ENCODE measurements at regions not wholly inside any gene's neighbourhood (a gene's known extent, or its start where the extent isn't known, plus 50 kb on each side); places are given as distances from the start of the nearest gene placed in this dataset.

- no peak overlapping the region for H3K27ac Mint-ChIP-seq
- H3K4me3 Mint-ChIP-seq = no peak overlapping the region
Measured at GRCh38 chr5:100306000-100306399, 229.2 kb upstream of the FAM174A start.

GRCh38 chr5:100303216-100303615 is 232.0 kb upstream of the FAM174A start:
- Mint-ChIP-seq H3K4me3 (no peak overlapping the region), H3K27me3 (no peaks in the 10 kb centered on the region), H3K9me3 (no peaks in the 10 kb centered on the region), H3K4me1 (no peaks in the 10 kb centered on the region), H3K36me3 (no peaks in the 10 kb centered on the region), H3K27ac (no peak overlapping the region)

More at GRCh38 chr5:100306000-100306399, 229.2 kb upstream of the FAM174A start:
- Mint-ChIP-seq H3K4me1 (no peaks in the 10 kb centered on the region), H3K36me3 (no peaks in the 10 kb centered on the region), H3K9me3 (no peaks in the 10 kb centered on the region), H3K27me3 (peaks cover 2% of the 10 kb centered on the region)

DNA sequence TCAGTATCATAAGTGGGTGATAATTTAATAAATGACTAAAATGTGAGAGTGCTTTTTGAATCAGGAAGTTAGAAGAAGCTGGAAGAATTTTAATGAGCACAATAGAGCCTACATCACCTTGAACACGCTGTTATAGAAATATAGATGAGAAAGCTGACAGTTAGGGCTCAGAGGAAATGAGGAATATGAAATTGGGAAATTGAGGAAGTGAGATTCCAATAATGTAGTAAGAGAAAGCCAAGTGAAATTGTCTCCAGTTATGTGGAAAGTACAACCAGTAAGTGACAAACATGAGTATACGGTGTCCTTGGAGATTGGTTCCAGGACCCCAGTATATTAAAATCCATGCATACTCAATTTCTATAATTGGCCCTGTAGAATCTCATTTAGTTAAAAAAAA is 235.9 kb upstream of the FAM174A start:
- Mint-ChIP-seq H3K36me3 (no peaks in the 10 kb centered on the region), H3K27ac (no peak overlapping the region), H3K4me1 (no peaks in the 10 kb centered on the region), H3K27me3 (peaks cover 1% of the 10 kb centered on the region), H3K4me3 (no peak overlapping the region), H3K9me3 (no peaks in the 10 kb centered on the region)

- no peak overlapping the region for H3K27ac Mint-ChIP-seq
- H3K36me3 Mint-ChIP-seq = no peaks in the 10 kb centered on the region
- no peaks in the 10 kb centered on the region for H3K9me3 Mint-ChIP-seq
- H3K4me3 Mint-ChIP-seq = no peak overlapping the region
- no peaks in the 10 kb centered on the region for H3K27me3 Mint-ChIP-seq
- H3K4me1 Mint-ChIP-seq = no peaks in the 10 kb centered on the region
Measured at GRCh38 chr5:100276071-100276470, 259.1 kb upstream of the FAM174A start.

DNA sequence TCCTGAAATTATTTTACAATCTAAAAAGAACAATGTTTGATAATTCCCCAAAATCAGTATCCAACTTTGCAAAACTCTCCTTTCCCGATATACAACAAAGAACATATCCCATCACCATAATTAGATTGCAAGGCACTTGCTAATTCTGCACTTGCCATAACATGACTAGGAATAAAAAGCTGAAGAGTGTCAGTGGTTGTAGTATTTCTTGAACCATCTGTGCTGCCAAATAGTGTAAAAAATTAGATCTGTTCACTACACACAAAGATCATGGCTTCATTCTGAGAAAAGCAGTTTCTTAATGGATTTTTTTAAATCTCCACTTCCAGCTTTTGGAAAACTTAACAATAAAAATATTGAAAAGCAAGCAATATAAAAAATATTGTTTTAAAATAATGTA is 259.5 kb upstream of the FAM174A start:
- H3K9me3 Mint-ChIP-seq = no peaks in the 10 kb centered on the region
- H3K4me1 Mint-ChIP-seq = no peaks in the 10 kb centered on the region
- H3K36me3 Mint-ChIP-seq = no peaks in the 10 kb centered on the region
- no peak overlapping the region for H3K4me3 Mint-ChIP-seq
- H3K27ac Mint-ChIP-seq = no peak overlapping the region
- H3K27me3 Mint-ChIP-seq = no peaks in the 10 kb centered on the region

DNA sequence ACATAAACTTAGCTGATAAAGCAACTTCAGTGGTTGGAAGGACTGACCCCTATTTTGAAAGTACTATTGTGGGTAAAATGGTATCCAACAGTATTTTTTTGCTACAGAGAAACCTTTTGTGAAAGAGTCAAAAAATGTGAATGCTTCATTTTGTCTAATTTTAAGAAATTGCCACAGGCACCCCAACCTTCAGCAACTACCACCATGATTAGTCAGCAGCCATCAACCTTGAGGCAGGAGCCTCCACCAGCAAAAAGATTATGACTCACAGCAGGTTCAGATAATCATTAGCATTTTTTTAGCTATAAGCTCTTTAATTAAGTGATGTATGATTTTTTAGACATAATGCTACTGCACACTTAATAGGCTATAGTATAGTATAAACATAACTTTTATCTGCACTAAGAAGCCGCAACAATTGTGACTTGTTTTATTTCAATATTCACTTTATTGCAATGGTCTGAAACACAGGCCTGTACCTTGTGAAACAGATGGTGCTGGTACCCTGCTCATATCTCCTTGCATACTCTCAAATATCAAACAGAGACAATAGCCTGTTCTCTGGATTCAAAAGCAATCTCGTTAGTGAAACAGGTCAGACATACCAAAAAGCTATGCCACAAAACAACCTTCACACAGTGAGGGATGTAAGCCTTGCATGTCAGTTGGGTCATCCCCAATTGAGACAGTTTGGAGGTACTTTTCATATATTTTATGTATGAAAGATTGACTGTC is 261.2 kb upstream of the FAM174A start:
- H3K27ac Mint-ChIP-seq = no peak overlapping the region
- H3K4me3 Mint-ChIP-seq = no peak overlapping the region
- H3K4me1 Mint-ChIP-seq = no peaks in the 10 kb centered on the region
- H3K9me3 Mint-ChIP-seq = no peaks in the 10 kb centered on the region
- H3K27me3 Mint-ChIP-seq = no peaks in the 10 kb centered on the region
- H3K36me3 Mint-ChIP-seq = no peaks in the 10 kb centered on the region

- no peaks in the 10 kb centered on the region for H3K4me1 Mint-ChIP-seq
- no peaks in the 10 kb centered on the region for H3K27me3 Mint-ChIP-seq
- no peak overlapping the region for H3K27ac Mint-ChIP-seq
- no peaks in the 10 kb centered on the region for H3K9me3 Mint-ChIP-seq
- no peaks in the 10 kb centered on the region for H3K36me3 Mint-ChIP-seq
- H3K4me3 Mint-ChIP-seq = no peak overlapping the region
Measured at GRCh38 chr5:100270023-100270771, 265.0 kb upstream of the FAM174A start.

- no peaks in the 10 kb centered on the region for H3K27me3 Mint-ChIP-seq
- H3K27ac Mint-ChIP-seq = no peak overlapping the region
- no peaks in the 10 kb centered on the region for H3K4me1 Mint-ChIP-seq
- H3K4me3 Mint-ChIP-seq = no peak overlapping the region
- H3K9me3 Mint-ChIP-seq = no peaks in the 10 kb centered on the region
- no peaks in the 10 kb centered on the region for H3K36me3 Mint-ChIP-seq
Measured at GRCh38 chr5:100260968-100261367, 274.2 kb upstream of the FAM174A start.

DNA sequence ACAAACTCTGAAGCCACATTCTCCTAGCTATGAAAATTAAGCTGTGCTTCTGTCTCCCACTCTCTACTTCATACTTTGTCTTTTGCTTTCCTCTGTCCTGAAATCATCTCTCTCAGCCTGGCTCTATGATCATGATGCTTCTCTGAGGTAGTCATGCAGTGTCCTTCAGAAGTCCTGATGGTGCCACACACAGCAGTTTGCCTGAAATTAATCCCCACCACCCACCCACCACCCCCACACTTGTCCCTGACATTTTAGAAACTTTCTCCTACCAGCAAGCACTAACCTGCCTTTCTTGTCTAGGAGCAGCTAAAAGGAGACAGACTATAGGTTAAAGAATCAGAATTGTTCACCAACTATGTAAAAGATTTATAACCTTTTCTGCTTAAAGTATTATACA is 282.2 kb upstream of the FAM174A start:
- Mint-ChIP-seq H3K27me3 (no peaks in the 10 kb centered on the region), H3K9me3 (no peaks in the 10 kb centered on the region), H3K27ac (no peak overlapping the region), H3K4me1 (no peaks in the 10 kb centered on the region), H3K36me3 (no peaks in the 10 kb centered on the region), H3K4me3 (no peak overlapping the region)

DNA sequence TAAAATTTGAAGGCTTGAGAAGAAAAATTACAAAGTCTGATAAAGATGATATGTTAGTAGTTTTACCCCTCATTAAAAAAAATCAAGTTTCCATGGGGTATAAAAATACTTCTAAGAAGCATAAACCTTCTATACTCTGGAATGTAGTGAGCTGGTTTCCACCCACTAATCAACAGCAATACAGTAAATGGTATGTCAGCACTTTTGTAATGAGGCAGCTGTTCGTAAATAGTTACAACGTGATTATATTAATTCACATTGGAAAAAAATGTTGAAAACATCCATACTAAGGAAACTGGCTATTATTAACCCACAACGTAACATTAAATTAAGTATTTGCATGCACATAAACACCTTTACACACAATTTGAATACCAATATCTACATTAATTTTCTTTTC is 283.1 kb upstream of the FAM174A start:
- Mint-ChIP-seq H3K36me3 (no peaks in the 10 kb centered on the region), H3K27me3 (no peaks in the 10 kb centered on the region), H3K4me1 (no peaks in the 10 kb centered on the region), H3K9me3 (no peaks in the 10 kb centered on the region), H3K27ac (no peak overlapping the region), H3K4me3 (no peak overlapping the region)

DNA sequence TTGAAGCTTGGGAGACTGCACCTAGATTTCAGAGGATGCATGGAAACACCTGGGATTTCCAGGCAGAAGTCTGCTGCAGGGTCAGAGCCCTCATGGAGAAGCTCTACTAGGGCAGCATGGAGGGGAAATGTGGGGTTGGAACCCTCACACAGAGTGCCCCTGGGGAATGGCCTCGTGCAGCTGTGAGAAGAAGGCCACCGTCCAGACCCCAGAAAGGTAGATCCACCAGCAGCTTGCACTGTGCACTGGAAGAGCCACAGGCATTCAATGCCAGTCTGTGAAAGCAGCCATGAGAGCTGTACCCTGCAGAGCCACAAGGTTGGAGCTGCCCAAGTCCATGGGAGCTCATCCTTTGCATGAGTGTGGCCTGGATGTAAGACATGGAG is 285.3 kb upstream of the FAM174A start:
- no peak overlapping the region for H3K27ac Mint-ChIP-seq
- no peaks in the 10 kb centered on the region for H3K9me3 Mint-ChIP-seq
- H3K27me3 Mint-ChIP-seq = no peaks in the 10 kb centered on the region
- no peak overlapping the region for H3K4me3 Mint-ChIP-seq
- H3K4me1 Mint-ChIP-seq = no peaks in the 10 kb centered on the region
- no peaks in the 10 kb centered on the region for H3K36me3 Mint-ChIP-seq

DNA sequence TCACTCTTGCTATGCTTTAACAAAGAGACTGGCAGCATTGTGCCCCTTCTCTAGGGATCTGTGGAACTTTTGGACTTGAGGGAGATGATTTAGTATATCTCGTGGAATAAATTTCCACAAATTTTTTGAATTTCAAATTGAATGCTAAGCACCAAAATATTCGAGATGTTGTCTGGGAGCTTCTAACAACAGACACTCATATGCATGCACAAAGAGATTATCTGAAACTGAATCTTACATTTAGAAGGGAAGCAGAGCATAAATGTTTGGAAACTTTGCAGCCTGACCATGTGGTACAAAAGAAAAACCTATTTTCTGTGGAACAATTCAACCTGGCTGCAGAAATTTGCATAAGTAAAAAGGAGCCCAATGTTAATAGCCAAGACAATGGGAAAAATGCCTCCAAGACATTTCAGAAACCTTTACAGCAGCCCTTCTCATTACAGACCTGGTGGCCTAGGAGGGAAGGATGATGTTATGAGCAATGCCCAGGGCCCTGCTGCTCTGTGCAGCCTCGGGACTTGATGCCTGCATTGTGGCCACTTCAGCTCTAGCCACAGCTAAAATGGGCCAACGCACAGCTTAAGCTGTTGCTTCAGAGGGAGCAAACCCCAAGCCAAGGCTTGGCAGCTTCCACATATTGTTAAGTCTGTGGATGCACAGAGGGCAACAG is 285.8 kb upstream of the FAM174A start:
- H3K27ac Mint-ChIP-seq = no peak overlapping the region
- no peak overlapping the region for H3K4me3 Mint-ChIP-seq
- no peaks in the 10 kb centered on the region for H3K36me3 Mint-ChIP-seq
- no peaks in the 10 kb centered on the region for H3K27me3 Mint-ChIP-seq
- H3K4me1 Mint-ChIP-seq = no peaks in the 10 kb centered on the region
- H3K9me3 Mint-ChIP-seq = no peaks in the 10 kb centered on the region

- Mint-ChIP-seq H3K27ac (no peak overlapping the region), H3K36me3 (no peaks in the 10 kb centered on the region), H3K27me3 (no peaks in the 10 kb centered on the region), H3K4me1 (no peaks in the 10 kb centered on the region), H3K9me3 (no peaks in the 10 kb centered on the region), H3K4me3 (no peak overlapping the region)
Measured at GRCh38 chr5:100232736-100233135, 302.4 kb upstream of the FAM174A start.

DNA sequence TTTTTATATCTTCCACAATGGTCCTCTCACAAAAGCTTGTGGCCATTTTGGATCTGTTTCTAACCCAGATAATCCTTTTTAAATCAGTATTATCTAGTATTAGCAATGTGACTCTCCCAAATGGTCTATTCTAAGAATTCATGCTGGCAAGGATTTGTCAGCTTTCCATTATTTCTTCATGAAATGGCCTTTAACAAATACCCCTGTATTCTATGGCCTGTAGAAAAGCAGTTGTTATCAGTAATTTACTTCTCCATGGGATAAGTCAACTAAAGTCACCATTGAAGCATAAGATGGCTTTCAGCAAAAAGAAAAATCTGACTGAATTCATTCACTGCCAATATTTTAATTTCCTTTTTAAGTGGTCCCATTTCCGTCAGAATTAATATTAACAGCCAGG is 346.4 kb upstream of the FAM174A start:
- Mint-ChIP-seq H3K9me3 (peaks cover 5% of the 10 kb centered on the region), H3K4me3 (no peak overlapping the region), H3K27ac (no peak overlapping the region), H3K4me1 (no peaks in the 10 kb centered on the region), H3K36me3 (no peaks in the 10 kb centered on the region), H3K27me3 (no peaks in the 10 kb centered on the region)

DNA sequence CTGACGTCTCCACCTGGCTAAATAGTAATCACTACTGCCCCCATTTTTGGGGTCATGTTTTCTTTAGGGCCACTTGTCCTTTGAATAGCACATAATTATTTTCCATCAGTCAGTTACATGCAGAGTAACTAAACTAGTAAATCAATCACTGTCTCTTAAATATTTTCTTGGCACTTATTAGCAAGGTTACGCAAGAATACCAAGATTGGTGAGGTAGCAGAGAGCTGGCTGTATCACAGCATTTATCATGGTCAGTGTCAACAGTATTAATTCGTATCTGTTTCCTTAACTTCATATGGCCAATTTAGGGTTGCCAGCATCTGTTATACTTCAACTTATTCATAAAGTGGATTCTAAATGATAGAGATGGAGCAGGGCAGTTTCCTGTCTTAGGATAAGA is 346.8 kb upstream of the FAM174A start:
- H3K9me3 Mint-ChIP-seq = peaks cover 5% of the 10 kb centered on the region
- H3K27ac Mint-ChIP-seq = no peak overlapping the region
- no peaks in the 10 kb centered on the region for H3K36me3 Mint-ChIP-seq
- no peaks in the 10 kb centered on the region for H3K4me1 Mint-ChIP-seq
- H3K27me3 Mint-ChIP-seq = no peaks in the 10 kb centered on the region
- no peak overlapping the region for H3K4me3 Mint-ChIP-seq

- Mint-ChIP-seq H3K4me1 (no peaks in the 10 kb centered on the region), H3K27me3 (no peaks in the 10 kb centered on the region), H3K27ac (no peak overlapping the region), H3K36me3 (no peaks in the 10 kb centered on the region), H3K9me3 (no peaks in the 10 kb centered on the region), H3K4me3 (no peak overlapping the region)
Measured at GRCh38 chr5:100186181-100186580, 349.0 kb upstream of the FAM174A start.

Data from activated naive CD4-positive, alpha-beta T cell treated with anti-CD3 and anti-CD28 coated beads, Interleukin-2, amount 50 U/mL, for 24 hours (primary cell).